Neural cell (in vitro differentiated cells): ENCODE measurements at regions not wholly inside any gene's neighbourhood (a gene's known extent, or its start where the extent isn't known, plus 50 kb on each side); places are given as distances from the start of the nearest gene placed in this dataset.

Experiments used
- EP300 ChIP-seq: fragments of 450-650 bp; conservative IDR thresholded peaks from 2 replicates; pipeline ENCODE4 v1.6.1; 2014; ENCODE audit warnings: antibody characterized with exemption, mild to moderate bottlenecking, moderate library complexity; ENCODE audit not compliant: poor library complexity, severe bottlenecking
- EZH2 ChIP-seq: fragments of 200-600, 300-800 bp; shearing (Covaris generic), sonication (generic); IDR thresholded peaks from 2 replicates; pipeline ENCODE4 v1.6.1; 2014; ENCODE audit warnings: antibody characterized with exemption, low read length, borderline replicate concordance, mild to moderate bottlenecking; ENCODE audit not compliant: insufficient read depth, poor library complexity, severe bottlenecking
- MXI1 ChIP-seq: fragments of 450-650 bp; conservative IDR thresholded peaks from 2 replicates; pipeline ENCODE4 v1.6.1; 2014; ENCODE audit warnings: antibody characterized with exemption, mild to moderate bottlenecking; ENCODE audit not compliant: poor library complexity, severe bottlenecking
- POLR2AphosphoS5 ChIP-seq: IDR thresholded peaks from 2 replicates; pipeline ENCODE4 v1.6.1; 2012
- RAD21 ChIP-seq: fragments of 450-650 bp; conservative IDR thresholded peaks from 2 replicates; pipeline ENCODE4 v1.6.1; 2014; ENCODE audit warnings: antibody characterized with exemption, mild to moderate bottlenecking, moderate library complexity
- SMC3 ChIP-seq: fragments of 450-650 bp; conservative IDR thresholded peaks from 2 replicates; pipeline ENCODE4 v1.6.1; 2014; ENCODE audit warnings: antibody characterized with exemption, mild to moderate bottlenecking, moderate library complexity; ENCODE audit not compliant: poor library complexity
- TAF1 ChIP-seq: IDR thresholded peaks from 2 replicates; pipeline ENCODE4 v1.6.1; 2012; ENCODE audit warnings: low read depth
- TF ChIP-seq, protein P1 (sequence below): fragments of 450-650 bp; IDR thresholded peaks from 2 replicates; pipeline ENCODE4 v1.5.1; 2014; ENCODE audit warnings: antibody characterized with exemption, mild to moderate bottlenecking, moderate library complexity; ENCODE audit not compliant: poor library complexity, severe bottlenecking
- TF ChIP-seq, protein P2 (sequence below): IDR thresholded peaks from 2 replicates; pipeline ENCODE4 v1.6.1; 2012; ENCODE audit warnings: borderline replicate concordance

DNA sequence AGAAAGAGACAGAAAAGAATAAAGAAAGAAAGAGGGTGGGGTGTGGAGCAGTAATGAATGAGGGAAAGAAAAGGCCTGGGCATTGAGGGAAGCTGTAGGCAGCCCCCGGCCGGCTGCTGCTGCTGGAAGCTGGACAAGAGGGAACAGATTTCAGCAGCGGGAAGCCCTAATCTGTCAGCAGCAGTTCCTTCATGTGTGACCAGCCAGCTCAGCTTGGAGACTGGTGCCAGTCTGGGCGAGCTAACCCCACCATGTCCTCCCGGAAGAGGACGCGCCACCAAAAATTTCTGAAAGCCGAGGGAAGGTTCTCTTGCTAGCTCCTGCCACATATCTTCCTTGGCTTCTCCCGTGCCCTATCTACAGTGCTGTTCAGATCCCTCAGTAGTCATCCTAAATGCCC, 236.8 kb downstream of the GRIN2B start:
- TF ChIP-seq, protein P1, sequence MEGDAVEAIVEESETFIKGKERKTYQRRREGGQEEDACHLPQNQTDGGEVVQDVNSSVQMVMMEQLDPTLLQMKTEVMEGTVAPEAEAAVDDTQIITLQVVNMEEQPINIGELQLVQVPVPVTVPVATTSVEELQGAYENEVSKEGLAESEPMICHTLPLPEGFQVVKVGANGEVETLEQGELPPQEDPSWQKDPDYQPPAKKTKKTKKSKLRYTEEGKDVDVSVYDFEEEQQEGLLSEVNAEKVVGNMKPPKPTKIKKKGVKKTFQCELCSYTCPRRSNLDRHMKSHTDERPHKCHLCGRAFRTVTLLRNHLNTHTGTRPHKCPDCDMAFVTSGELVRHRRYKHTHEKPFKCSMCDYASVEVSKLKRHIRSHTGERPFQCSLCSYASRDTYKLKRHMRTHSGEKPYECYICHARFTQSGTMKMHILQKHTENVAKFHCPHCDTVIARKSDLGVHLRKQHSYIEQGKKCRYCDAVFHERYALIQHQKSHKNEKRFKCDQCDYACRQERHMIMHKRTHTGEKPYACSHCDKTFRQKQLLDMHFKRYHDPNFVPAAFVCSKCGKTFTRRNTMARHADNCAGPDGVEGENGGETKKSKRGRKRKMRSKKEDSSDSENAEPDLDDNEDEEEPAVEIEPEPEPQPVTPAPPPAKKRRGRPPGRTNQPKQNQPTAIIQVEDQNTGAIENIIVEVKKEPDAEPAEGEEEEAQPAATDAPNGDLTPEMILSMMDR = no peak
- TF ChIP-seq, protein P2, sequence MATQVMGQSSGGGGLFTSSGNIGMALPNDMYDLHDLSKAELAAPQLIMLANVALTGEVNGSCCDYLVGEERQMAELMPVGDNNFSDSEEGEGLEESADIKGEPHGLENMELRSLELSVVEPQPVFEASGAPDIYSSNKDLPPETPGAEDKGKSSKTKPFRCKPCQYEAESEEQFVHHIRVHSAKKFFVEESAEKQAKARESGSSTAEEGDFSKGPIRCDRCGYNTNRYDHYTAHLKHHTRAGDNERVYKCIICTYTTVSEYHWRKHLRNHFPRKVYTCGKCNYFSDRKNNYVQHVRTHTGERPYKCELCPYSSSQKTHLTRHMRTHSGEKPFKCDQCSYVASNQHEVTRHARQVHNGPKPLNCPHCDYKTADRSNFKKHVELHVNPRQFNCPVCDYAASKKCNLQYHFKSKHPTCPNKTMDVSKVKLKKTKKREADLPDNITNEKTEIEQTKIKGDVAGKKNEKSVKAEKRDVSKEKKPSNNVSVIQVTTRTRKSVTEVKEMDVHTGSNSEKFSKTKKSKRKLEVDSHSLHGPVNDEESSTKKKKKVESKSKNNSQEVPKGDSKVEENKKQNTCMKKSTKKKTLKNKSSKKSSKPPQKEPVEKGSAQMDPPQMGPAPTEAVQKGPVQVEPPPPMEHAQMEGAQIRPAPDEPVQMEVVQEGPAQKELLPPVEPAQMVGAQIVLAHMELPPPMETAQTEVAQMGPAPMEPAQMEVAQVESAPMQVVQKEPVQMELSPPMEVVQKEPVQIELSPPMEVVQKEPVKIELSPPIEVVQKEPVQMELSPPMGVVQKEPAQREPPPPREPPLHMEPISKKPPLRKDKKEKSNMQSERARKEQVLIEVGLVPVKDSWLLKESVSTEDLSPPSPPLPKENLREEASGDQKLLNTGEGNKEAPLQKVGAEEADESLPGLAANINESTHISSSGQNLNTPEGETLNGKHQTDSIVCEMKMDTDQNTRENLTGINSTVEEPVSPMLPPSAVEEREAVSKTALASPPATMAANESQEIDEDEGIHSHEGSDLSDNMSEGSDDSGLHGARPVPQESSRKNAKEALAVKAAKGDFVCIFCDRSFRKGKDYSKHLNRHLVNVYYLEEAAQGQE = no peak
- TF ChIP-seq MXI1 (no peak), EP300 (no peak), SMC3 (no peak), EZH2 (no peak), TAF1 (no peak), POLR2AphosphoS5 (no peak), RAD21 (no peak)
